ENCODE measurements at regions not wholly inside any gene's neighbourhood (a gene's known extent, or its start where the extent isn't known, plus 50 kb on each side); places are given as distances from the start of the nearest gene placed in this dataset.

- TF ChIP-seq PRDM2 (tag by site-specific recombination; IDR thresholded peaks at IDR 0.05; ENCODE audit: borderline replicate concordance) = no peak
Measured at GRCh38 chr9:31702957-31703356, 681.5 kb upstream of the ACO1 start (continued).

GRCh38 chr9:31715250-31715649 lies 669.2 kb upstream of the ACO1 start:
- TF ChIP-seq ZNF837 (tag by site-specific recombination; IDR thresholded peaks at IDR 0.05) (no peak), ZSCAN16 (tag by site-specific recombination; IDR thresholded peaks at IDR 0.05) (no peak), ATF2 (tag by site-specific recombination; IDR thresholded peaks at IDR 0.05; ENCODE audit: low read depth) (no peak), YY1 (tag by site-specific recombination; IDR thresholded peaks at IDR 0.05) (no peak), ZBTB48 (tag by site-specific recombination; IDR thresholded peaks at IDR 0.05) (no peak), ZNF692 (tag by site-specific recombination; IDR thresholded peaks at IDR 0.05) (no peak), RBAK (tag by site-specific recombination; IDR thresholded peaks at IDR 0.05) (no peak), ZNF280D (tag by site-specific recombination; IDR thresholded peaks at IDR 0.05) (no peak), ZNF513 (tag by site-specific recombination; IDR thresholded peaks at IDR 0.05) (no peak), ZNF140 (tag by site-specific recombination; IDR thresholded peaks at IDR 0.05) (no peak), ZFP37 (tag by site-specific recombination; IDR thresholded peaks at IDR 0.05) (no peak), ZNF221 (tag by site-specific recombination; IDR thresholded peaks at IDR 0.05; ENCODE audit: borderline replicate concordance) (no peak), MZF1 (tag by site-specific recombination; IDR thresholded peaks at IDR 0.05; ENCODE audit: borderline replicate concordance) (no peak), ZNF423 (tag by site-specific recombination; IDR thresholded peaks at IDR 0.05) (no peak), ZNF580 (tag by site-specific recombination; IDR thresholded peaks at IDR 0.05) (no peak), ZBTB8A (tag by site-specific recombination; IDR thresholded peaks at IDR 0.05) (no peak), ZNF18 (tag by site-specific recombination; IDR thresholded peaks at IDR 0.05) (no peak), ZNF473 (tag by site-specific recombination; IDR thresholded peaks at IDR 0.05) (no peak), ZNF426 (tag by site-specific recombination; IDR thresholded peaks at IDR 0.05) (no peak), ZNF621 (tag by site-specific recombination; IDR thresholded peaks at IDR 0.05) (no peak)
- CTCF ChIA-PET = interaction anchor here (0.6 kb wide), 1 partner anchor 107 kb away, joined by 3 read pairs; no protein-coding TSS in a partner anchor
- H3K4me1 ChIP-seq (ENCODE audit: control insufficient read depth, insufficient read depth, low read length) = no peaks in the 10 kb centered on the region

More at GRCh38 chr9:31715250-31715649, 669.2 kb upstream of the ACO1 start:
- no peak overlapping the region for H3K4me3 ChIP-seq (ENCODE audit: low read depth, low read length)
- no peaks in the 10 kb centered on the region for H3K36me3 ChIP-seq (ENCODE audit: control insufficient read depth in 2 of 2, insufficient read depth in 1 of 2, low read length in 2 of 2)
- no peaks in the 10 kb centered on the region for H3K9me3 ChIP-seq (ENCODE audit: control insufficient read depth, insufficient read depth, low read depth, low read length)
- H3K27ac ChIP-seq (ENCODE audit: extremely low read depth, low read depth, low read length) = no peak overlapping the region
- POLR2A ChIA-PET = no interaction called here

Measured in HEK293 (cell line).